Middle frontal gyrus (tissue), 1 donor: ENCODE measurements at regions not wholly inside any gene's neighbourhood (a gene's known extent, or its start where the extent isn't known, plus 50 kb on each side); places are given as distances from the start of the nearest gene placed in this dataset.

Source experiments
- DNase-seq: peaks from one replicate; pipeline ENCODE4 v3.0.0-alpha.2; 2015; ENCODE audit warnings: low spot score; ENCODE audit errors: extremely low spot score

DNA sequence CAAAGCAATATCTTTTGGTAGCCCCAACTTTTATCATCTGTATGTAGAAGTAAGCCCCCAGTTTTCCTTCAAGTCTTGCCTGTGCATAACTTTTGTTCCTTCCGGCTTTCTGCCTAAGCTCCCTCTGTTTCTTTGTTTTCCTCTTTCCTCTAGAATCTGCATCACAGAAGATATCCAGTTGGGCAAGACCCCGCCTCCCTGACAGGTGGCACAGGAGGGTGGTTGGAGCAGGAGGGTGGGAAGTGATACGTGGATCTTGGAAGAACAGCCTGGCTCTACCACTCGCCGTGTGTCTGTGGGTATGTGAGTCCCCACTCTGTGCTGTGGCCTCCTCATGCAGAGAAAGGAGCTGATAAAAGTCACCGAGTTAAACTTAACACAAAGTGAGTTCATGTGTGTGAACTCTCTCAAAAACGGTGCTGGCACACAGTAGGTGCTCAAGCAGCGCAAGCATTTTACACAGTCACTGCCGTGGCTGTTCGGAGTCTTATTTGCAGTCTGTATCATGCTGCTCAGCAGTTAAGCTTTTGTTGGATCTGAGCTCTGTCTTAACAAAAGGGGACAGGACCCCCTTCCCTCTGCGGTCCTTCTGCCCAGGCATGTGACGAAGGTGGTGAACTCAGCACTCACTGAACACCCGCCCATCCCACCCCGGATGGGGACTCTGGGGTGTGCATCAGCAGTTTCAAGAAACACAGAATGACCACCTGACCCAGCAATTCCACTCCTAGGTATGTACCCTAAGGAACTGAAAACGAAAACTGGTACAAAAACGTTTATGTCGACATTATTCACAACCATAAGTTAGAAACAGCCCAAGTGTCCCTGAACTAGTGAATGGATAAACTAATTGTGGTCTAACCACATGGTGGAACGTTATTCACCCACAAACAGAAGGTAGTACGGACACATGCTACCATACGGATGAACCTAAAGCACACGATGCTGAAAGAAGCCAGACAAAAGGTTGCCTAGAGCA is 249.1 kb downstream of the CTTN start:
- DNase-seq: no peak

DNA sequence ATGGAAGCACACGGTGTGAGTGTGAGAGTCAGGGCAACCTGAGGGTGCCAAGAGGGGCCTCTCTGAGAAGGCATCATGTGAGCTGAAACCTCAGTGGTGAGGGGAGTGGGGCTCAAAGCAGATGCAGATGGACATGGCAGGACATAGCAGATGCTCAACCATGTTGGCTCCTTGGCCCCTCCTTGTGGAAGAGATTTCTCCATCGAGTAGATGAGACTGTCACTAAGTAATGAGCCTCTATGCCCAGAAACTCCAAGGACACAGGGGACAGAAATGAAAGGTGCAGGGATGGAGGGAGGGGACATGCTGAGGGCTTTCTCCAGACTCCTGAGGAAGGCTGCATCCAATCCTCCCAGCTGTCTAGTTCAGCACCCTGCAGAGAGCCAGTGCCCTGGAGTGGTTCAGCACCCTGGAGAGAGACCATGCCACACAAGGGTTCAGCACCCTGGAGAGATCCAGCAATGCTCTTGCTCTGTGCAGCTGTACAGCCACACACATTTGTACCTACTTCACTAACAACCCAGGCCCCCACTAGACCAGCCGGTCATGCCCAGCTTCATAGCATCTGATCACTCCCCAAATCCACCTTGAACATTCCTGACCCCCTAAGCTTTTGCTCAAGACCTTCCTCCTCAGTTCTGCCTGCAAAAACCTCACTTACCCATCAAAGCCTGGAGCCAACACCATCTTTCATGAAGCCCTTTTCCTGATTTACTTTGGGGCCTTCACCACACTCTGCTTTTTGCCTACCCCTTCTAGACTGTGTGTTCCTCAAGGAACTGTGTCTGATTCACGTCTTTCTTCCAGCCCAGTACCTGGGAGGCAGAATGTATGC is 252.0 kb downstream of the CTTN start:
- DNase-seq: no peak

DNA sequence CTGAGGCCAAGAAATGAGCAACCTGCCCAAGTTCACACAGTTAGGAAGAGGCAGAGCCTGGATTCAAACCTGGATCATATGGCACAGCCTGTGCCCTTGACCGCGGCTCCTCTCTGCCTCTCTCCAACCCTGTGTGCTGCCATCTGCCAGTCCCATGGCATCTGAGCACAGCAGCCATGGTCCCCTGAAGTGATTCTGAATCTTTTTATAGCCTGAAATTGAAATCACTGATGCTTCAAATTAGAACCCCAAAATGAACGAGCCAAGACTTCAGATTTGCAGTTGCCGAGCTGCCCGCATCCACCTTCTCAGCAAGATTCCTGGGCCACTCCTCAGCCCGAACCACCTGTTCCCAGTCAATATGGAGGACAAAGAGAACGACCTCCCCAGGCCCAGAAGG is 252.7 kb downstream of the CTTN start:
- no peak for DNase-seq

GRCh38 chr11:70654016-70654415 is 255.7 kb downstream of the CTTN start:
- no peak for DNase-seq

DNA sequence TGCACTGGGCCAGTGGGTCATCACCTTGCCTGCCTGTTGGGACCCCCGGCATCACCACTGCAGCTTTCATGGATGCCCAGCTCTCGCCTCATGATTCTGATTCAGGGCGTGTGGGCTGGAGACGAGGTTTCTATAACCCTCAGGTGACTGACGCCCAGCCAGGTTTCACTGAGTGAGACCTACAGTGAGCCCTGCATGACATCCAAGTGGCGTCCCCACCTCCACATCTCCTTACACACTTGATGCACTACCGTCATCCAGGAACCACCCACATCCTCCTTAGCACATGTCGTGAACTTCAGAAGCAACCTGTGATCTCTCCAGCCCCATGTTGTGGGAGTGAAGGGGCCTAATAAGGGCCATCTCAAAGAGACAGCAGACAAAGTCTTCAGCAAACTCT is 257.5 kb downstream of the CTTN start:
- no peak for DNase-seq

GRCh38 chr11:70656252-70656651 is 257.9 kb downstream of the CTTN start:
- DNase-seq: no peak

DNA sequence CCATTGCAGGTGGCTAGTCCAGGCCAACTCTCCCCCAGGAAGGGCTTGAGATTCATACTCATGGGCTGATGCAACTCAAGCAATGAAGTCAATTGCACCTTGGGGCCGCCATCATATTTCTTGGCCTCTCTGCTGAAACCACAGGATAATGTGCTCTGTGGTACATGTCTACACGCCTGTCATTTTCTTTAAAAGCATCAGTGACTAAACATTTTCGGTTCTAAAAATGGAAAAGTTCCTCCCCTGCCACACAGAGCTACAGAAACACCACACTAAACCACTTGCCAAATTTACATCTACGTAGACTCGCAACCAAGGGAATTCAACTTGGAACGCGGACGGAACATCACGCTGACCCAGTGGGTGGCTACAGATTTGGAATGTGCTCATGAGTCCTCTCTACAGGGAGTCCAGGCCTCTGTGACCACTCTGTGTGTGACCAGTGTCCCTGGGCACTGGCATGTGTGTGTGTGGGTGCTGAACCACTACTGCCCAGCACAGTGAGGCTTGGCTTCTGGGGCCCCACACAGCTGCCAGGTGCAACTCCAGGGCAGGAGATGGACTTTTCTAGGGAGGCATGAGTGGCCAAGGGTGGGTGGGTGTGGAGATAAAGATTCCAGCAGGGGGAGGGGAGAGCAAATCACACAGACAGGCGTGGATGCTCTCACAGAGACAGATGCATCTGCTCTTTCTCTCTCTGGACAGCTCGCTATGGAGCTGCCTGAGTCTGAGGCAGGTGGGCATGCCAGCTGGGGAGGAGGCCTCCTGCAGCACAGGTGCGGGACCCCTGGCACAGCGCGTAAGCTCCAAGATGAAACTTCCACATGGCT is 261.9 kb downstream of the CTTN start:
- DNase-seq: no peak

GRCh38 chr11:70660889-70661197 is 262.5 kb downstream of the CTTN start:
- DNase-seq: no peak

DNA sequence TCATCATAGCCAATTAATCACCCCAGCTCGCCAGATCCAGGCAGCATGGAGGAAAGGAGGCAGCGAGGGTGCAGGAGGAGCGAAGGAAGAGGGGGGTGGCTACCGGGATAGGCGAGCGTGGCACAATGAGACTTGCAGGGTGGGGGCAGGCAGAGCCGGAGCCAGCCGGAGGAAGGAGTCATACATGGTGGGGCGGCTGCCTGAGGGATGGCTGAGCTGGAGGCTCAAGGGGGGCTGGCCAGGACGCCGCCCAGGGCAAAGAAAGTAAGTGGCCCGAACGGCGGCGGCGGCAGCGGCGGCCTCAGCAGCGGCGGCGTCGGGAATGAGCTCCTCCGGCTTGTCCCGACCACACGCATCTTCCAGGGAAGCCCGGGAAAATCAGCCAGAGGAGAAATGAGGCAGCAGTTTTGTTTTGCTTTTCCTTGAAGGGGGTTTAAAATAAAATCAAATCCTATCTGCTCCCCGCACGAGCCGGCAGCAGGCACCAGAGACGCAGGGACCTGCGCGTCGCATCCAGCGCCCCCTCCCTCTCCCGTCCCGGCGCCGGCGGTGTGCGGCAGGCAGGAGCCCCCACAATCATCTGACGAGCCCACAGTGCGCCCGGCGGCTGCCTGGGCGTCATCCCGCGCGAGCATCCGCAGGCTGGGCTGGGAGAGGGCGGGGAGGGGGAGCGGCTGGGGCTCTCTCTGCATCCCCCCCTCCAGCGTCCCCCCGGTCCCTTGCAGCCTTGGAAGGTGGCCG is 263.6 kb downstream of the CTTN start:
- no peak for DNase-seq

- DNase-seq: no peak
These were observed 264.4 kb downstream of the CTTN start for GRCh38 chr11:70662691-70663098.

DNA sequence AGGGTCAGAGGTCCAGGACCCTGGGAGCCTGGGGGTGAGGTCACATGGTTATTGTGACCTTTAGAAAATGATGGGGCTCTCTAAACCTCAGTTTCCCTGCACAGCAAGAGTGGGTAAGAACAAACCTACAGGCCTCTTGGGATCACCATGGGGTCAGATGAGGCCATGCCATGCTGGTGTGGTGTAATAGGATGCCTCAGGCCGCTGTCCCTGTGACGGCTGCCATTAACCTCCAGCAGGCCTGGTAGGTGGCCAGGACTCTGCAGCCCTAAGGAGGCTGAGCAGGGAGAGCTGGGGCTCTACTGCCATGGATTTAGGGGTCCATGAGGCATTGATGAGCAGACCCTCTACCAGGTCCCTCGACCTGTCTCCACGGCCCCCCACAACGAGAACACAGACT is 265.5 kb downstream of the CTTN start:
- DNase-seq: no peak

- no peak for DNase-seq
These were observed 268.0 kb downstream of the CTTN start for GRCh38 chr11:70666311-70666710.

DNA sequence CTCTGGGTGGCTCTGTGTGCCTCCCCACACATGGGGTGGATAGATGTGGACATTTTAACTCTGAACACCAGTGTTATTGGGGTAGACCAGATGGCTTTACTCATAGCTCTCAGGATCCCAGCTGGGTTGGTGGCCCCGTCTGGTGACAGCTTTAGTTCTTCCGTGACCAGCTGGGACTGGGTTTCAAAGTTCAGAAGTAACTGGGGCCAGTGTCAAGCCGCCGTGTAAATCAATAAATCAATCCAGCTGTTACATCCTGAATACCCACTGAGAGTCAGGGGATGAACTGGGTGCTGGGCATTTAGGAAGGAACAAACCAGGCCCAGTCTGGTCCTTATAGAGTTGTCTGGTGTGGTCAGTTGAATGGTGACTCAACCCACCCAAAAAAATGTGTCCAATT is 269.4 kb downstream of the CTTN start:
- DNase-seq: no peak

DNA sequence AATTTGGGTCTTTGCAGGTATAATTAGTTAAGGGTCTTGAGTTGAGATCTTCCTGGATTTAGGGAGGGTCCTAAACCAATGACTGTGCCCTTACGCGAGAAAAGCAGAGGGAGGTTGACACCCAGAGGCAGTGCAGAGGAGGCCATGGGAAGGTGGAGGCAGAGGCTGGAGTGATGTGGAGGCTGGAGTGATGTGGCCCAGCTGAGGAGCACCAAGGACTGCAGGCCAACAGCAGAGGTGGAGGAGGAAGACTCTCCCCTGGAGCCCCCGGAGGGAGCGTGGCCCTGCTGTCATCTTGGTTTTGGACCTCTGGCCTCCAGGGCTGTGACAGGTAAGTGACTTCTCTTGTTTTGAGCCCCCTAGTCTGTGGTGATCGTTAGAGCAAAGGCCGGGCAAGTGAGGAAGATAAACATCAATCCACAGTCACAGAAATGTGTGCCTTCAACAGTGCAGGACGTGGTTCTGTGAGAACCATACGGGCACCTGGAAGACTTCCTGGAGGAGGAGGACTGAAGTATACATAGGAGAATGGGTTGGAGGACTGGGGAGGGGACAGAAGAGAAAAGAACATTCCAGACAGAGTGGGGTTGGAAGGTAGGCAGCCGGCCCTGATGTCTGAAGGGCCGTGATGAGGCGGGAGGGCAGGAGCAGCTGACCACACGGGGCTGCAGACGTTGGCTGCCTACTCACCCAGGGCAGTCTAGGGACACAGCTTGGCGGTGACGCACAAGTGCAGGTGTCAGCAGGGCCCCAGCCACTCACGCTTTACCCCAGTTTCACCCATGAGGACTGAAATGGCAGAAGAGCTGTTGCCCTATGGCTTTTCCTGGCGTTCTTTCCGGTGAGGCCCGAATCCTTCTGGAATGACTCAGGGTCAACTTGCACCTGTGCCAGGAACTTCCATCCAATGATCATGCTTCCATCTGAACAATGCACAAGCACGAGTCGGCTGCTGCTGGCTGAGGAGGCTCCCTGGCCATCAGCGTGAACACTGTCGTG is 270.2 kb downstream of the CTTN start:
- DNase-seq: no peak

GRCh38 chr11:70669281-70669680 is 271.0 kb downstream of the CTTN start:
- DNase-seq: no peak

- DNase-seq: no peak
These were observed 271.7 kb downstream of the CTTN start for GRCh38 chr11:70669871-70670675.

DNA sequence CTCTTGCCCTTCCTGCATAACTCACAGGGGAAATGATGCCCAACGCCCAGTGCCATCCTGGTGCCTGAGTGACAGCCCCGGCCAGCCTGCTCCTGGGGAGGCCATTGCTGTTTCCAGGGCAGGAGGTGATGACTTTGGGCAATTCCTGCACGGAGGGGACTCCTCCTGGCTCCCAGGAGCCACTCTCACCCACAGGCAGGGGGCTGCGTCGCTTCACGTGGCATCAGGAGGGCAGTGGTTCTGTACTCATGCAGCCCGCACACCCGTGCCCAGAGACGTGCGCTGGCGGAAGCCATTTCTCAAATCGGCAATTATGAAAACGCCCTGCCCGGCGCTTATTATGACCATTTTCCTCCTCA is 272.3 kb downstream of the CTTN start:
- no peak for DNase-seq

GRCh38 chr11:70671083-70671482 is 272.8 kb downstream of the CTTN start:
- no peak for DNase-seq

- DNase-seq: no peak
These were observed 273.3 kb downstream of the CTTN start for GRCh38 chr11:70671611-70672010.
